Prostate gland (tissue), 2 donors: ENCODE measurements at regions not wholly inside any gene's neighbourhood (a gene's known extent, or its start where the extent isn't known, plus 50 kb on each side); places are given as distances from the start of the nearest gene placed in this dataset.

Experiments
- DNase-seq: peaks from one replicate; pipeline ENCODE4 v3.0.0-alpha.2; 2019; ENCODE audit warnings: low spot score
- H3K27ac ChIP-seq, 2 donors: fragments of 200-600 bp; sonication (generic); 2 replicates each; pipeline ENCODE4 v1.5.1; 2017 to 2019
- H3K27me3 ChIP-seq: fragments of 200-600 bp; sonication (generic); replicated peaks from 2 replicates; pipeline ENCODE4 v1.5.1; 2019; ENCODE audit not compliant: insufficient read depth
- H3K36me3 ChIP-seq, 2 donors: fragments of 200-600 bp; sonication (generic); 1 replicate in 1 of 2; 2 replicates in 1 of 2; pipeline versions ENCODE4 v1.5.1 to v1.8.1; 2017 to 2019
- H3K4me1 ChIP-seq: fragments of 200-600 bp; sonication (generic); replicated peaks from 2 replicates; pipeline ENCODE4 v1.5.1; 2019
- H3K4me3 ChIP-seq, 2 donors: fragments of 200-600 bp; sonication (generic); 2 replicates each; pipeline ENCODE4 v1.5.1; 2017 to 2019
- H3K9me3 ChIP-seq: fragments of 200-600 bp; sonication (generic); 2 replicates; pipeline ENCODE4 v1.5.1; 2017
- CTCF ChIP-seq, 4 experiments: fragments of 200-600 bp in 2 of 4; fragments of 450-650 bp in 2 of 4; sonication (generic) in 2 of 4; IDR thresholded peaks; 1 replicate in 3 of 4; 2 replicates in 1 of 4; pipeline ENCODE4 v1.5.1; 2016 to 2019; ENCODE audit warnings: antibody characterized with exemption in 4 of 4, mild to moderate bottlenecking in 2 of 4, moderate library complexity in 2 of 4
- POLR2A ChIP-seq: fragments of 450-650 bp; IDR thresholded peaks from one replicate; pipeline ENCODE4 v1.6.1; 2016; ENCODE audit warnings: antibody characterized with exemption, mild to moderate bottlenecking
- POLR2AphosphoS5 ChIP-seq: sonication (generic); formaldehyde crosslinking; IDR thresholded peaks from one replicate; pipeline ENCODE4 v1.6.1; 2017; ENCODE audit warnings: antibody characterized with exemption
- WGBS: methylation state at CpG from one replicate; pipeline ENCODE4 v1.1.5; 2018; 5-methylcytosine and 5-hydroxymethylcytosine counted together
- intact Hi-C: fragments of 100-400 bp; cut with DNase I; formaldehyde crosslinking; loops from one replicate; pipeline ENCODE4 v1.14.2; 2022

- intact Hi-C loops, result no loop called here
- no peak for TF ChIP-seq POLR2A
- TF ChIP-seq POLR2AphosphoS5, result no peak
- TF ChIP-seq CTCF (IDR thresholded peaks at IDR 0.05), result no peak
- DNase-seq, result no peak
- Histone ChIP-seq H3K4me1 (no peaks in the 10 kb centered on the region), H3K27me3 (no peaks in the 10 kb centered on the region), H3K9me3 (no peaks in the 10 kb centered on the region), H3K4me3 (no peak overlapping the region), H3K27ac (no peak overlapping the region), H3K36me3 (no peaks in the 10 kb centered on the region)
- 93% methylated on average over 2 of the region's 2 CpGs for WGBS
Measured at GRCh38 chr1:193846876-193847604, 660.6 kb upstream of the B3GALT2 start.

GRCh38 chr1:193846411-193846810 lies 660.0 kb upstream of the B3GALT2 start:
- intact Hi-C loops, result no loop called here
- Histone ChIP-seq H3K36me3 (no peaks in the 10 kb centered on the region), H3K27ac (no peak overlapping the region), H3K4me3 (no peak overlapping the region), H3K9me3 (no peaks in the 10 kb centered on the region), H3K27me3 (no peaks in the 10 kb centered on the region), H3K4me1 (no peaks in the 10 kb centered on the region)
- no peak for DNase-seq
- TF ChIP-seq POLR2AphosphoS5 (no peak), POLR2A (no peak), CTCF (IDR thresholded peaks at IDR 0.05) (no peak)
- WGBS, result 51% methylated on average over 3 of the region's 3 CpGs

GRCh38 chr1:193841857-193842256 lies 655.4 kb upstream of the B3GALT2 start:
- no peak for DNase-seq
- no peaks in the 10 kb centered on the region for H3K27me3 ChIP-seq
- TF ChIP-seq POLR2A (no peak), POLR2AphosphoS5 (no peak)

GRCh38 chr1:193831465-193831864 lies 645.1 kb upstream of the B3GALT2 start:
- H3K4me1 ChIP-seq, result no peaks in the 10 kb centered on the region
- TF ChIP-seq POLR2A, result no peak
- no peak for TF ChIP-seq CTCF (IDR thresholded peaks at IDR 0.05)
- no peak for TF ChIP-seq POLR2AphosphoS5
- no peak overlapping the region for H3K4me3 ChIP-seq
- H3K27ac ChIP-seq, result no peak overlapping the region
- H3K36me3 ChIP-seq, result no peaks in the 10 kb centered on the region
- DNase-seq, result no peak
- 91% methylated on average over 1 of the region's 1 CpG for WGBS
- no peaks in the 10 kb centered on the region for H3K9me3 ChIP-seq
- intact Hi-C loops, result no loop called here
- H3K27me3 ChIP-seq, result no peaks in the 10 kb centered on the region

More at GRCh38 chr1:193841857-193842256, 655.4 kb upstream of the B3GALT2 start:
- intact Hi-C loops, result no loop called here
- 74% methylated on average over 1 of the region's 2 CpGs for WGBS
- Histone ChIP-seq H3K9me3 (no peaks in the 10 kb centered on the region), H3K27ac (no peak overlapping the region), H3K36me3 (no peaks in the 10 kb centered on the region), H3K4me1 (no peaks in the 10 kb centered on the region), H3K4me3 (no peak overlapping the region)

GRCh38 chr1:193827516-193827915 lies 641.1 kb upstream of the B3GALT2 start:
- no peak overlapping the region for H3K27ac ChIP-seq
- DNase-seq, result no peak
- TF ChIP-seq CTCF (IDR thresholded peaks at IDR 0.05), result no peak
- no peak for TF ChIP-seq POLR2A
- no peak for TF ChIP-seq POLR2AphosphoS5
- H3K9me3 ChIP-seq, result no peaks in the 10 kb centered on the region
- H3K4me1 ChIP-seq, result no peaks in the 10 kb centered on the region
- no peaks in the 10 kb centered on the region for H3K36me3 ChIP-seq
- no peak overlapping the region for H3K4me3 ChIP-seq
- WGBS, result 97% methylated on average over 1 of the region's 1 CpG
- no peaks in the 10 kb centered on the region for H3K27me3 ChIP-seq
- intact Hi-C loops, result no loop called here
